T-helper 2 cell treated with Interferon-gamma antibody and Interleukin-4, amounts not matched to agents 100 ng/mL and 5 ng/mL, for 36 hours (primary cell): ENCODE measurements at regions not wholly inside any gene's neighbourhood (a gene's known extent, or its start where the extent isn't known, plus 50 kb on each side); places are given as distances from the start of the nearest gene placed in this dataset.

Experiments
- intact Hi-C: fragments of 100-400 bp; cut with micrococcal nuclease; formaldehyde crosslinking; loops from one replicate; pipeline ENCODE4 v1.15.1; 2023

DNA sequence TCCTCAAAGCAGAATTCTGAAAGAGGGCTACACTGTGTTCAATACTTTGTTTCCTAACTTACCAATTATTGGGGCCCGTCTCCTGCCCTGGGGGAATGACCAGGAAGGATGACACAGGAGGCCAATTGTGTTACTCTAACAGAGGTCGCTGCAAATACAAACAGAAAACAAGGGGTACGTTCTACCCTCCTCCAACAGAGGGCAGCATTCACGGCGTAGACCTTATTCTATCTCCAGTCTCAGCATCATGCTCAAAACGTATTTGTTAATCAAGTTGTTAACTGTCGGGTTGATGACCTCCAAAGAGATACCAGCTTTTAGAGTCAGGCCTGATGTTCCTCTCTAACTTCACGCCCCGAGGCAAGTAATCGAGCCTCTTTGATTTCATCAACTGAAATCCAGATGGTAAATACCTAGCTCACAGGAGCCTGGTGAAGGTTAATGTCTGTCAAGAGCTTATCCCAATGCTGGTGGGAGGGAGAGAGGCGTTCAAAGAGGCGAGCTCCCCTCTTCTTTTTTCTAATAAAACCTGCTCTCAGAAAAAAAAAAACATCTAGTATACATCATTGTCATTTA lies 181.0 kb upstream of the KCNIP4 start:
- intact Hi-C loops = loop anchor here (1.0 to 10.0 kb wide), 3 partner anchors 225 to 561 kb away; no protein-coding TSS in a partner anchor

DNA sequence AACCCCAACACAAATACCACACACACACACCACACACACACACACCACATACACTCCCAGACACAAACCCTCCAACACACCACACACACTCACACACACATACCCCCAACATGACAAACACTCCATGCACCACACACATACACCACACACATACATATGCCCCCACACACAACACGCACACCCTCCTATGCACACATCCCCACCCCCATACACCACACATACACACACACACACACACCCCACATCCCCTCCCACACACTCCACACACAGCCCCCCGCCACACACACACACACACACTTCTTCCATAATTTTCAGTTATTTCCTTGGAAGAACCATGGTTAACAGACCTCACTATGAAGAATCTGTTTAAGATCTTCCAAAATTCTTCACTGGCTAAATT lies 173.5 kb upstream of the KCNIP4 start:
- intact Hi-C loops = no loop called here

DNA sequence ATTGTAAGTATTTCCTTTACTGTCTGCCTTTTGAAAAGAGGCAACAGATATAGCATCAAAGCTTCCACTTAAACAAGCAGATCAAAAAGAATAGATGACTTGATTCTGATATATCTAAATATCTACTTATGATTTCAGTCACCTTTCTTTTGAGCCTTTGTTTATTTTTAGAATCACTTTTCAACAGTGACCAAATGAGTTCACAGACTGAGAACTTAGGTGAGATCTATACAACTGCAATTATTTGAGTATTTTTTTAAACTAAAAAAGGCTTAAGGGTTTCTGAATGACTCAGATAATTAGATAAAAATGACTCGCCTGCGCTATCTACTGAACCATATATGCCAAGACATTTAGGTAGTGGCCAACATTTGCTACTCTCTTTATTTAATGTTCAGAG lies 166.7 kb upstream of the KCNIP4 start:
- intact Hi-C loops = no loop called here

DNA sequence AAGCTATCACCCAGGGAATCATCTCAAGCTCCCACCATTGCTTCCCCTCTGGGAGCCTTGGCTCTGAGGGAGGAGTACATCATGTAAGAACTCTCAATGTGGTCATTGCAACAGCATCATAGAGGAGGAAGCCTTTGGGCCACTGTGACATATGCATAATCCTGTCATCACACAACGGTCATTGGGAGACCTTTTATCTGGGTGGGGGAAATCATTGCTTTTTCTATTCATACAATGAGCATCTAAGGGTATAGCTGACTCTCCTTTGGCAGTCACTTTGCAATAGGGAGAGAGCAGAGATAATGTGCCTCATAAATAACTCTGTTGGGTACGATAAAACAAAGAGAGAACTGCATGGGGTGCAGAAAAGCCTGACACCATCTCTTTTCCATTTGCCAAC lies 155.2 kb upstream of the KCNIP4 start:
- intact Hi-C loops = no loop called here

DNA sequence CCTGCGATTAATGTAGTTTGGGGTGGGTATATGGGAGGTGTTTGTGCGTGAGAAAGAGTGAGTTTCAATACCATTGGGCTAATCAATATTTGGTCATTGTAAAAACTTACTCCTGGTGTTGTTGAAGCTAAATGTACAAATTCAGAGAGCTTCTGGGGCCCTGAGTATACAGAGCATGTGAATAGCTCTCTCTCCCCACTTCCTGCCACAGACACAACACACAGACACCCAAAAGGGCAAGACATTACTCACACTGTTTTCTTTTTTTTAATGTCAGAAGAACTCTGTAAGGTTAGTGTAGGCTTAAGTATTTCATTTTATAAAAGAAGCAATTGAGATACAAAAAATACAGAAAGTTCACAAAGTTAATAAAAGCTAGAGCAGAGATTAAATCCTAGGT lies 151.3 kb upstream of the KCNIP4 start:
- intact Hi-C loops = no loop called here

DNA sequence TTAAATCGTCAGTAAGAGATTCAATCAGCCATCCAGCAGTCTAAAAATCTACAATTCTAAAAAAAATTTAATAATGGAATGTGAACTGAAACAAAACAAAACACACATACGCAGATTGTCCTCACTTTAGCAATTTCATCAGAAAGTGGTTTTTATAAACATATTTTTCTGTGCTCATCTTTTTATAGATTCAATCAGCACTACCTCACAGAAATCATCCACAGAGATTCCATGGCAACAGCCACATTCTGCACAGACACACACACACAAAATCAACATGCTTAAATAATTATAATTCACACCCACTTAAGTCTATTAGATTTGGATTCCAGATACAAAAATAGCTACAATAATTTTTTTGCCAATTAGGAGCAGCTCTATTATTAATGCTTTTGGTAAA lies 149.0 kb upstream of the KCNIP4 start:
- intact Hi-C loops = no loop called here

DNA sequence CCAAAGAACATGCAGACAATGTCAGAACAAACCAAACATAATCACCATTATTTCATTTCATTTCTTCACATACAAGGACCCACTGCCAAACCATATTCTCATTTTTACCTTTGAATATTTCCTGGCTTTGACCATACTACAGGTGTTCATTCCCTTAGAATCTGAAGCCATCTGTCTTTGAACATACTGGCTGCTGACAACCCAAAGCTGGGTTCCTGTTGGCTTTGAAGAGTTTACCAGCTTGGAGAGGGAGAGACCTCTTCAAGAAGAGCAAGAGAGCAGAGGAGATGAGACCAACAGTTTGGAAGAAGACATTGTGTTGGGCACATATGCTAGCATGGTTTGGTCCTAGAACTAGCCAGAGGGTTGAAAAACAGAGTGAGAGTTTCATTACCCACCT lies 145.6 kb upstream of the KCNIP4 start:
- intact Hi-C loops = no loop called here

DNA sequence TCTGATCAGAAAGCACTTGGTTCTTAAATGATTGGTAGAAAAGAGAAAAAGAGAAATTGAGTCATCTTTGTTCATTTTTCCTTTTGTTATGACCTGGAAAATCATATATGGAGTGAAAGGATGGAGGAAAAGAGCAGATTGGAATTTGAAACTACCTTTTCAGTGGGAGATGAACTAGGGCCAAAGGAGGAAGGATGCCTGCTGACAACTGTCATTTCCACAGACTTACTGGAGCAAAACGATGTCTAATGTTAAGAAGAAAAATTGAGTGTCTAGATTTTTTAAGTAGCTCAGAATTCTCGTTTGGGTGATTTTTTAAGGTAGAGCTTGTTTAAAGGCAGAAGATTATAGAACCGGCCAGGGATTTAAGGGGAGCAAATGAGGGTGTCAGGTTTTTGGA lies 144.6 kb upstream of the KCNIP4 start:
- intact Hi-C loops = no loop called here

DNA sequence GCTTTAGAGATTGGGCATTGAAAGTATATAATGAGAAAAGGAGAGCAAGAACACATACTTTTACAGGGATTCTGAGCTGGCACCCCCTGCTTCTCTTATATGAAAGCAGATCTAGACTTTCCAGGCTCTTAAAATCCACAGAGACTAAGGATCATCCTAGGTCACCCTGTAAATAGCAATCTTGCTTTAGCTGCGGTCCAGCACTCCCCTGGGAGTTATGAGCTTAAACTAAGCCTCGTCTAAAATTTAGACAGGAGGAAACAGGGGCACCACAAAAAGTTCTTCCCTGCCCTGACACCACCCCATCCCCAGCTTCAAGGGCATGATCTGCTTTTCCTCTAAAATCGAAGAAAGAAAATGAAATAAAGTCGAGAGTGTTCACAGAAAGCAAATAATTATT lies 143.3 kb upstream of the KCNIP4 start:
- intact Hi-C loops = no loop called here

DNA sequence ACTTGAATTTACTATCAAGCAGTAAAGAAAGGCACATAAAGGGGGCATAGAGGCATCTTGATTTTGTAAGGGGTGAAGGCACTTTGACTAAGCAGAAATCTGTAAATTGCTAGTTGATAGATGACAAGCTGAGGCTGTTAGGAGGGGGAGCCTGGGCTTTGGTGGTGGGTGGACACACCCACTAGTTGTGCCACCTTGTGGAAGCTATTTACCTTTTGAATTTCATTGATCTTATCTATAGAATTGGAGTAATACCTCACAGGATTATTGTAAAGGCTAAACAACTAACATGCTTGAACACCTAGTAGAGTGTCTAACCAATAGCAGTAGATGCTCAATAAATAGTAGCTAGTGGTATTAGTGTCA lies 142.8 kb upstream of the KCNIP4 start:
- intact Hi-C loops = no loop called here

DNA sequence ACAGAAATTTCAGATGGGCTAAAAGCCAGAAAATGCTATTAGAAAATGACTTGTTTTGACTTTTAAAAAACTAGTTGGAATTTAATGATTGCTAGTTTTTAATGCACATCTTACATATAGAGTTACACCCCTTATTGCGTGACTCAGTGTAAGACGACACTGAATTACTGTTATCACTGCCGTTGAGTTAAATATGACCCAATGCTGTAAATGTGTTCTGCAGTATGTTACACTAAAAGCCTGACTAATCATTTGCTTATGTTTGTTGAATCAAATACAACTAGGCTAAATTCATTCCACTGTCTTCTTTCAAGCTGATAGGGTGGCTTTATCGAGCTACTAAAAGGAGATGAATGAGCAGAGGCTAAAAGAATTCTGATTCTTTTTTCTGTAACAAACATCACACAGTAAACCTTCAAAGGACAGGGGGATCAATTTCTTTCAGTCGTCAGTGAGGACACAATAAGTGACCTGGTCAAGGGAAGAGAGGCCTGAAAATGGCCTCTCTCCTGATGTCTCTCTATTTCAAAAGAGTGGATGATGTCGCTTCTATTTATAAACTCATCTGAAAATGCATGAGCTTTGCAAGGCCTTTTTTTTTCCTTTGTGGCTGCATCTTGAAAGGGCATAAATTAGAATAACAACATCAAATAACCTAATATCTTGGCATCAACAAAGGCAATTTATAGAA lies 142.2 kb upstream of the KCNIP4 start:
- intact Hi-C loops = no loop called here

DNA sequence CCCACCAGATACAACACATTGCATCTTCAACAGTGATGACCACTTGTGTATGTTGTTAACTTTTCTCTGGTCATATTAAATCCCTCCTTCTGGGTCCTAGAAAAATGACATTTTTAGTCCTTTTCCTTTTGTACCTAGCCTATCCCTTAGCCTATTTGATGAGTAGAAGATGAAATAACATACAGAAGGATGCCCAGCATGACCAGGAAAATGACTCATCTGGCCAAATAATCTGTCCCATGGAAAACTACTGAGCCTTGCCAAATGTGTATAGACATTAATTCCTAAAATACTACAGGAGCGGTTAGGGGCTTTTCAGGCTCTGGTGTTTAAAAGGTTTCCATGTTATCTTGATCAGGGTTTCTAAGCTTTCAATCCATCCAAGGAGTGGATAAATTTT lies 129.0 kb upstream of the KCNIP4 start:
- intact Hi-C loops = no loop called here

DNA sequence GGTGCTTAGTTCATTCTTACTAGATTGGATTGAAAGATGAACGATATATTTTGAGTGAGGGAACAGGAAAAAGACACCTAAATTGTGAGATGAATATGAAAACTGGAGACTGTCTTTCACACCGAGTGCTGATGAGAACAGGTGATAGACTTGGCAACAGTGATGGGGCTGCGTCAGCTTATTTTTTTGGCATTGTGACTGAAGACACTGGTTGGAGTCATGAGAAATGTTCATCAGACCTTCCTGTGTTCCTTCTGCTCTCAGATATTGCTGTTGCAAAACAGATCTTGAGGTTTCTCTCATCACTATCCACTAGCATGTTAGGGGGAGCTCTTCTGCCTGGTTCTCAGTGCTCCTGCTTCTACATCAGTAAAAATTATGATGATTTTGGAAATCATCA lies 124.2 kb upstream of the KCNIP4 start:
- intact Hi-C loops = no loop called here

DNA sequence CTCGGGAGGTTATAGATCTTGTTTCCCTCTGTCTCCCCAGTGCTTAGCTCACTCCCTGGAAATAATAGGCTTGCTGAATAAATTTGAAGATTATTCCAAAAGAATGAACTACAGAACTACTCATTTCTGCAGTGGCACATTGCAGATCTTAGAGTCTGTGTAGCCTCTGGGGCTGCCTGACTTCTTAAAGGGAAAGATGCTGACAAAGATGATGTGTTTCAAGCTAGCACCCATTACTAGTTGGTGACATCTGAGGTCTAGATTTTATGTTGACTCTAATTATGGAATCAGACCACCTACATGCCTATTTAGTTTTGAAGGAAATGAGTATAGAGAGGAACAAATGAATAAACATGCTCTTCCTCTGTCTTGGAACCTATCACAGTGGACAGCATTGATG lies 123.7 kb upstream of the KCNIP4 start:
- intact Hi-C loops = no loop called here

DNA sequence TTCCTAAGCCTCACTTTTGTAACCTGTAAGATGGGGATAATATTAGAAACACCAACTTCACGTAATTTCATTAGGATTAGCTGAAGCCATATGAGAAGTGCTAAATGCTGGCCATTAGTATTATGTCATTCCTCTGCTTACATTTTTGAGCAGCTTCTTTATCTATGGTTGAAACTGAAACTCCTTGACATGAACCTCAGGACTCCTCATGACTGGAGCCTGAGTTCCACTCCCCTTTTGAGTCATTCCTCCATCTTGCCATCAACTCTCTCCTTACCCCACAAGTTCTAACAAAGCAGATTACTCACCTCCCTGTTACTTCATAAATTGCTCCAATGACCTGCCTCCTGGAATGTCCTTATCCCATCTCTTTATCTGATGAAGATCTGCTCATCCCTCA lies 123.2 kb upstream of the KCNIP4 start:
- intact Hi-C loops = no loop called here

DNA sequence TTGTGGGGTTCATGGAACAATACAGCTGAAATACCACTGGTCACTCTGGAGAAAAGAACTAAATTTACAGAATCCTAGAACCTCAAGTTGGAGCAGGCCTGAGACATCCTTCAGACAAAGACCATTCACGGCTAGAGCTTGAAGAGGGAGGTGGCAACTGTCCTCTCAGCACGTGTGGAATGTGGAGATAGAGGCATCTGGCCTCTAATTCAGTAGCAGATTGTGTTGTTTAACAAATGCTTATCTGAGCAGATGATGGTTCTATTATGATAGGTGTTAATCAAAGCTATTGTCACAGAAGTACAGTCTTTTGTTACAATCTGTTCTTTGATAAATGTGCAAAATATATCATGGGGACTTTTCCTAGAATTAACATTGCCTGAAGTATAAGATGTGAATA lies 121.7 kb upstream of the KCNIP4 start:
- intact Hi-C loops = no loop called here

DNA sequence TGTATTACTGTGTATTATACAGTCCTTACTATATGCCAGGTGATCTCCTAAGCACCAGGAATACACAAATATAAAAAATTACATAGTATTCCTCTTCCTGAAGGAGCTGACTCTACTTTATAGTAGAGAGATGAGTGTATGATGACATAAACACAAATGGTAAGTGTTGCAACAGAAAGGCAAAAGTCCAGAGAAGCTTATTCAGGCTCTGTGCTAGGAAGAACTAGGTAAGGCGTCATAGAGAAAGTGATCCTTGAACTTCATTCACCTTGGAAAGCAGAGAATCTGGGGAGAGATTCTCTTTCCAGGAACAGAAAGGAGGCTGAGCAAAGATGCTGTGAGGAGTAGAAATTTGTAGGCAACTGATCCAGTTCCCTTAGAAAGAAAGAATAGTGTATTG lies 115.0 kb upstream of the KCNIP4 start:
- intact Hi-C loops = no loop called here

DNA sequence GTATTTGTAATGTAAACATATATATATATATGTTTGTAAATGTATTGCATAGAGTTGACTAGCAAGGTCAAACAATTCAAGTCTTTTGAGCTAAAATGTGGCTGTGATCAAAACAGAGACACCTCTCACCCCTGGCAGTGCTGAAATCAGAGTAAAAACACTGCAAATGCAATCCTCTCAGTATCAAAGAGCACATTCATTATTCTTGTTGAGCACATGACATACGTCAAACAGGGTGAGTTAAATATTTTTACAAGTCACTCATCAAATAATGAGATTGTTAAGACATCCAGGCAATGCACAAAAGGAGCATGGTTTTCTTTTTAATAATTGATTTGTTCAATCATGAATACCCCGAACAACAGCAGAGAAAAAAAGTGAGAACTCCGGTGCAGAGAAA lies 114.1 kb upstream of the KCNIP4 start:
- intact Hi-C loops = no loop called here

DNA sequence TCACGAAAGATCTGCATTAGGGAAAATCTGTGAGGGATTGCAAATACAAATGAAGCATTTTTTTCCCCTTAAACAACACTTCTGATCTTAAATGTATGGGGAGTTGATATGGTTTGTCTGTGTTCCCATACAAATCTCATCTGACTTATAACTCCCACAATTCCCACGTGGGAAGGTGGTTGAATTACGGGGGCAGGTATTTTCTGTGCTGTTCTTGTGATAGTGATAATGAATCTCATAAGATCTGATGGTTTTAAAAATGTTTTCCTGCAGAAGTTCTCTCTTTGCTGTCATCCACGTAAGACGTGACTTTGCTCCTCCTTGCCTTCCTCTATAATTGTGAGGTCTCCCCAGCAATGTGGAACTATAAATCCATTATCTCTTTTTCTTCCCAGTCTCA lies 107.4 kb upstream of the KCNIP4 start:
- intact Hi-C loops = no loop called here

DNA sequence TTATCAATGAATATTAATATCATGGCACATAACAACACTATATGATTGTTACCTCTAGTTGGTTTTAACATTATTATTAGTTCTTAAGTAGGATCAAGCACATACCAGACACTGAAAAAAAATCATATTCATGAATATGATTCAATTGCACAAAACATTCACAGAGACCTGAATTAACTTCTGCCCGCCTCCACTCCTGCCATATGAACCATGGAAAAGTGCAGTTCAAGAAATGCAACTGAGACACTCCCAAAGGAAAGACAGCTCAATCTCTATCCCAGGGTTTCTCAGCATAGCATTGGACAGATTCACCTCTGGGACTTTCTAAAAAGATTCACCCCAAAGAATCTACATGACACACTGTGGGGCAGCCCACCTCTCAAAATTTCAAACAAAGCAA lies 103.5 kb upstream of the KCNIP4 start:
- intact Hi-C loops = no loop called here

DNA sequence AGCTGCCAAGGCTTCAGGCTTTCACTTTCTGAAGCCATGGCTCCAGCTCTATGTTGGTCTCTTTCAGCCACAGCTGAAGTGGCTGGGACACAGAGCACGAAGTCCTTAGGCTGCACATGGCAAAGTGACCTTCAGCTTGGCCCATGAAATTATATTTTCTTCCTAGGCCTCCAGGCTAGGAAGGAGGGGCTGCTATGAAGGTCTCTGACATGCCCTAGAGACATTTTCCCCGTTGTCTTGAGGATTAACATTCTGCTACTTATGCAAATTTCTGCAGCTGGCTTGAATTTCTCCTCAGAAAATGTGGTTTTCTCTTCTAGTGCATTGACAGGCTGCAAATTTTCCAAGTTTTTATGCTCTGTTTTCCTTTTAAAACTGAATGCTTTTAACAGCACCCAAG lies 99.8 kb upstream of the KCNIP4 start:
- intact Hi-C loops = no loop called here

DNA sequence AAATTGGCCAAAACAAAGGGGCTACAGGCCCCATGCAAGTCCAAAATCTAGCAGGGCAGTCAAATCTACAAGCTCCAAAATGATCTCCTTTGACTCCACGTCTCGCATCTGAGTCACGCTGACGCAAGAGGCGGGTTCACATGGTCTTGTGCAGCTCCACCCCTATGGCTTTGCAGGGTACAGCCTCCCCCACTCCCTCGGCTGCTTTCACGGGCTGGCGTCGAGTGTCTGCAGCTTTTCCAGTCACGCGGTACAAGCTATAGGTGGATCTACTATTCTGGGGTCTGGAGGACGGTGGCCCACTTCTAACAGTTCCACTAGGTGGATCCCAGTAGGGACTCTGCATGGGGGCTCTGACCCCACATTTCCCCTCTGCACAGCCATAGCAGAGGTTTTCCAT lies 99.2 kb upstream of the KCNIP4 start:
- intact Hi-C loops = no loop called here

DNA sequence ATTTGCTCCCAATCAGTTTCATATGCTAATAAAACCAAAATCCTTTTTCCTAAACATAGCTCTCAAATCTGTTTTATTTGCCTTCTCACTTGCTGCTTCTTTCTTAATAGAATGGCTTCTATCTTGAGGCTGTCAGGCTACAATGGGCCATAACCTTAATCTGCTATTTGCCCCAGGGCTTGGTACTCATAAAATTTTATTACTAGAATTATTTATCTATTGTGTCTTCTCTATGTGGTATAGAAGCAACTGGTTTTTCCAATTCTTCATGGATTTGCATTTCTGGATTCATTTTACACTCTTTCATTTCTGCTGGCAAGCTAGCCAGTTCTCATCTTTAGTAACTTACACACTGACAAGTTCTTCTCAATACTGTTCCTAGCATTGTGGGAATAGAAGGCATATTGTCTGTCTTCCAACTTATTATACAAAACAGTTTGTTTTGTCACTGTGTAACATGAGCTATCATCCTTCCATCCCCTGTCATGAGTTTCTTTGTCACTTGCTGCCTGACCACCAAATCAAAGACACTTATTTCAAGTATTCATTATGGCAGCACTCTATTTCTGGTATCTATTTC lies 96.6 kb upstream of the KCNIP4 start:
- intact Hi-C loops = no loop called here
